Putamen (tissue), 1 donor: ENCODE measurements at regions not wholly inside any gene's neighbourhood (a gene's known extent, or its start where the extent isn't known, plus 50 kb on each side); places are given as distances from the start of the nearest gene placed in this dataset.
A peak's percentile ranks its signal among the peaks of the same experiment; 100 is the strongest.
"Not testable (repeated sequence)": the region's sequence is repeated elsewhere in the genome, so short reads cannot be mapped to it uniquely, and the experiment has no call there.

Experiments used
- DNase-seq: peaks from one replicate; pipeline ENCODE4 v3.0.0-alpha.2; 2016; ENCODE audit warnings: low spot score

DNA sequence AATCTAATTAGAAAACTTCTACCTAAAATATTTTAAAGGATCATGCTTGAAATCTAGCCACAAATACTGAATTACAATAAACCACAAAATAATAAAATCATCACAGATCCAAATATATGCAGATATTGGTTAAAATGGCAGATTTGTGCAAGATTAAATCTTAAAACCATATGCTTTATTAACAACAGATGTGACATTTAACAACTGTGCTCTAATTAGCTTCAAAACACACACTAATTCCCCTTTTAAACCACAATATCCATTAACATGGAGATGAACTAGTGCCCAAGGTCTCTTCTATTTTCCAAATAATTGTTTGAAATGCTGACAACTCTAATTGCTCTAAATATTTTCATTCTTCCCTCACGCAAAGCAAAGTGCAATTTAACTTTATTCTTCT is 1530.3 kb downstream of the SI start:
- no peak for DNase-seq

DNA sequence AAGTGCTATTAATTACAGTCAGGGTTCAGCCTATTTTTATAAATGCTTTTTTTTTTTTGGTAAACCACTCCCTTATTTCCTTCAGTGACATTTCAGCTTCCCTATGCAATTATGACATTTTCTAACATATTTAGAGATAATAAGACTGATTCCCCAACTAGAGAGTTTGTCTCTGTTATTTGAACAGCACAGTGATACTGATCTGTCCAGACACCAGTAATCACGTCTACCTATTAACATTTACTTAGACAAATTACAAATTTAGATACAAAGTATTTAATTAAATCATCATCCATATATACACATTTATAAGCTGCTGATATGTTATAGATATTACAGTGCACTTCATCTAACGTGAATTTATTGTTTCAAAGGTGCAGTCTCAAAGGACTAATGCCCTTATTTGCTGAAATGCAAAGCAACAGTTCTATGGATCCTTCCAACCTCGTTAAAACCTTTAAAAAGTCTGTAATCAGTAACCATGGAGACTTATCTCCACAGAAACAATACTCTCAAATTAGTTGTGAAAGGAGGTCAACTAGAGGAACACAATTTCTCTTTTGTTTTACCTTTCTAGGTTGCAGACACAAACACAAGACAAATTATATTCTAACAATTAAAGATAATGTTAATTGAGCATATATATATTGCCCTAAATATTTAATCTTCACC is 1531.1 kb downstream of the SI start:
- DNase-seq: no peak

DNA sequence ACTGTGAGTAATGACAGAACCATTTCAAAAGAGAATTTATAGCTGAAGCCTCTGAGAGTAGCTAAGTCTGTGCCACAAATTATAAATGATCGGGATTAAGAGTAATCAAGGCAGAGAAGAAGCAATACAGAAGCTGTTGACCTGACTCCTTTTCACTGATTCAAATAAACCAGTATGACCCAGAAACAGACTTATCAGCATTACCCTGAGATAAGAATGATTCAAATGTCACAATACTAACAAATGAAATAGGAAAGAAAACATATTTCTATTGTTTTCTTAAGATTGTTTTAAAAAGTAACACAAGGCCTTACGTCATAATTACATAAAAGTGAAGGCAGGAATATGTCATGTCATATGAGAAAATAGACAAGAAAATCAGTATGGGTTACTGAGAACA is 1534.6 kb downstream of the SI start:
- no peak for DNase-seq

DNA sequence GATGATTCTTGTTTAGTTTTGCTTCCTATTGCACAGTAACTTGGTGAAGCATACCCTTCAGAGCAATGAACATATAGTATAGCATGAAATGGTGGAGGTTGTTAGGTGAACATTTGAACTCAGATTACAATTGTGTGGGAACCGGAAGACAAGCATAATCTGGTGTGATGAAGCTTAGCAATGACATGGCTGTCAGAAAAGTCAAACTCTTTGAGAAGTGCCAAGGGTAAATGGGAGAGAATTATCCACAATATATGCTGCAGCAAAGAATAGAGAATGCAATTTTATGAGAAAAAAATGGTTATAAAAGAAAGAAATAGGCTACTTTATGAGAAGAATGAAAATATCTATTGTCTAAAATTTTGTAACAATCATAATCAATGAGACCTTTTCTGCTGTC is 1536.7 kb downstream of the SI start:
- peak; percentile 44 for DNase-seq

DNA sequence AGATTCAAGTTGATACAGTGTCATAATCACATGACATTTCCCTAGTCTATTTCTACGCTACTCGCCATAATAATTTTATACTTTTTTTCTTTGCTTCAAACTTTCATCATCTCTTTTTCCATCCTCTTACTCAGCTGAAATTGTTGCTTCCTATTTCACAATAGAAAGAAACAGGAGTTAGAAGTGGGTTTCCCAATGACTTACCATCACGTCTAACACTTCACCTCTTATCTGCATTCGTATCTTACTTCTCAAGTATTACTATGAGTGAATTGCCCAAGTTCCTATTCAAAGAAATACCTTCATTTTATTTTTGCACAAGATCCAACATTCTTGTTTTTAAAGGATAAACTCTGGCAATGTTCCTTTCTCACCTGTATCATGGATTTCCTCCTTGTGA is 1539.9 kb downstream of the SI start:
- no peak for DNase-seq

DNA sequence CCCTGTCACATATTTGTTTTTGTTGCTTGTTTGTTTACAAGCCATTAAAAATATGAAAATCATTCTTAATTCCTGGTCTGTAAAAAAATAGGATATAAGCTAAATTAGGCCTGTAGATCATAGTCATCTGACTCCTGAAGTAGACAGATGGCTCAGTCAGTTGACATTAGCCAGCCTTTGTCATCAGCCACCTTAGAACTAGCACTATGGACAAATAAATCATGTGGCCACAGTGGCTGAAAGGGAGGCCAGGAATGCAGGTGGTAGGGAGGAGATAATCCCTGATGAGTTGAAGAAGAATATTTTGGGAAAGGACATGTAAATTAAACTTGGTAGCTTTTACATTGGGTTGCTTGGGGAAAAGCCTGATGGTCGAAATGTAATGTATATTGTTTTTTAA is 1544.9 kb downstream of the SI start:
- DNase-seq: no peak

DNA sequence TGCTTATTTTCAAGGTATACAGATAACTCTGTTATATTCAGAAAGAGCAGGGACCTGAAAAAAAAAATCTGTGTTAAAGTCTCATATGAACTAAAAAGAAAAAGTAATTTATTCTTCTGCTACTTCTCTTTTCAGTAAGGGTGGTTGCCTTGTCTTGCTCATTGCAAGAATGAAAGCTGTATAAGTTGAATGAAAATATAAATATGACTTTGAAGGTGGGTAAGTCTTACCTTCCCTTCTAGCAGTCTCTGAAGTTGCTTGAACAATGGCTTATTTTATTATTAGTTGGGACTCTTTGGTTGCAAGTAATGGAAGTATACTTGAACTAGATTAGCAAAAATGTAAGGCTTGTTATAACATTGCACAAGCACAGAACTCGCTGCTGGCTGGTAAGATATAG is 1554.9 kb downstream of the SI start:
- DNase-seq: no peak

DNA sequence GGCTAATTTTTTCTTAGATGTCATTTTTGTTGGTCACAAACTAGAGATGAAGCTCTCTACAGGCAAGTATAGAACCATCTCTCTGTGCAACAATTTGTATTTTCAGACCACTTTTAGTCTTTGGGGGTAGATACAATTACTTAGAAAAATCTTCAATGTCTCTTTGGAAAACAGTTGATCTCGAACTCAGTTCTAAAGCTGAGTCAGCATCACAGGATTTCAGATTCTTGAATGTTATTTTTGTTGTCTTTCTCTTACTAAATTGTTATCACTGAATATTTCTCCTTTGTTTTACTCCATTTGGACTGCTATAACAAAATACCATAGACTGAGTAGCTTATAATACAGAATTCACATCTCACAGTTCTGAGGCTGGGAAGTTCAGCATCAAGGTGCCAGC is 1557.0 kb downstream of the SI start:
- DNase-seq: no peak

DNA sequence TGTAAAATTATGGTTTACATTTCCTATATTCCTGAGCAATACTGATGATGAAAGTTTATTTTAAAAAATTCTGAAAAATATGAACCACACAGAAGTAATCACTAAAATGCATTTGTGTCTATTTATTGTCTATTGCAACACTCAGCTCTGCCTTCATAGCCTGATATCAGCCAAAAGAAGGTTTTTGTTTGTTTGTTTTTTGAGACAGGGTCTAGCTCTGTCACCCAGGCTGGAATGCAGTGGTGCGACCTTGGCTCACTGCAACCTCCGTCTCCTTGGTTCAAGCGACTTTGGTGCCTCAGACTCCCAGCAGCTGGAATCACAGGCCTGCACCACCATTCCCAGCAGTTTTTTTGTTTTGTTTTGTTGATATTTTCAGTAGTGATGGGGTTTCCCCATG is 1560.2 kb downstream of the SI start:
- DNase-seq: no peak

DNA sequence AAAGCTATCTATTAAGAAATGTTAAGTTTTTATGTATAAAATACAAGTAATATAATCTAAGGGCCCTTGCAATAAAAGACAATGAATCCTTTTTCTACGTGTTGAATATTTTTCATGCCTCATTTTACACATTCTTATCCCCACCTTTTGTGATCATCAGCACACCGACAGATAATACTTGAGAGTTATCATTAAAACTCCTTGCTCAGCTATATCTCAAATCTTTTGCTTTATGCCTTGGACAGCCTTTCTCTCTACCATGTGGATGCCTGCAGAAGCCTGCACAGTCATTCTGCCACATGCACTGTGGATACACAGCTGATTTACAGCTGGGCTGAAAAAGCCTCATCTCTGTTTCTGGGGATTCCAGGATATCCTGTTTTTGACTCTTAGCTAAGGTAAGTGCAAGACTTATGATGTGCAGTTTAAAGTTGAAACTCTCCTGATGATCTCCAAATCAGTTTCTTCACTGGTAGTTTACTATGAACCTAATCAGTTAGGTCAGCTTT is 1565.1 kb downstream of the SI start:
- no peak for DNase-seq

DNA sequence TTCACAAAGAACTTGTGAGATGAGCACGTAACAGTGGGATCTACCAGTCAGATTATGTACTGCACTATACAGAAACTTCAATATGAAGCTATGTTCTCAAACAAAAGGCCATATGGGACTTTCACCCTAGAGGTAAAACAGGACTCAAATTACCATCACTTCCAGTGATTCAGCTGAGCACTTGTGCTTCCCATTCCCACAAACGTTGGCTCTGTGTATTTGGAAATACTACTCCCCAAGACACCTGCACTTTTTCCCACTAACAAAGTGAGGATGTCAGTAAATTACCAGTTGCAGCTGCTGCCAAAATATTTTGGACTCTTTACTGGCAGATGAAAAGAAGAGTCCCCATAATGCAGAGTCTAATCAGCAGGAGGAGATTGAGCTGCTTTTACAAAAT is 1570.1 kb downstream of the SI start:
- no peak for DNase-seq

DNA sequence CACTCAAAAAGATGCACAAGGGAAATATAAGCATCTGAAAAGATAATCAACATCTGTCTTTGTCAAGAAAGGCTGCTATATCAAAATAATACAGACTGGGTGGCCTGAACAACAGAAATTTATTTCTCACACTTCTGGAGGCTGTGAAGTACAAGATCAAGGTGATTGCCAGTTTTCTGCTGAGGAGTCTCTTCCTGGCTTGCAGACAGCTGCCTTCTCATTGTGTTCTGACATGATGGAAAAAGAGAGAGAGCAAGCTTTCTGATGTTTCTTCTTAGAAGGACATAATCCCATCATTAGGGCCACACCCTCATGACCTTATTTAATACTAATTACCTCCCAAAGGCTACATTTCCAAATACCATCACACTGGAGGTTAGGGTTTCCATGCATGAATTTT is 1573.3 kb downstream of the SI start:
- no peak for DNase-seq

DNA sequence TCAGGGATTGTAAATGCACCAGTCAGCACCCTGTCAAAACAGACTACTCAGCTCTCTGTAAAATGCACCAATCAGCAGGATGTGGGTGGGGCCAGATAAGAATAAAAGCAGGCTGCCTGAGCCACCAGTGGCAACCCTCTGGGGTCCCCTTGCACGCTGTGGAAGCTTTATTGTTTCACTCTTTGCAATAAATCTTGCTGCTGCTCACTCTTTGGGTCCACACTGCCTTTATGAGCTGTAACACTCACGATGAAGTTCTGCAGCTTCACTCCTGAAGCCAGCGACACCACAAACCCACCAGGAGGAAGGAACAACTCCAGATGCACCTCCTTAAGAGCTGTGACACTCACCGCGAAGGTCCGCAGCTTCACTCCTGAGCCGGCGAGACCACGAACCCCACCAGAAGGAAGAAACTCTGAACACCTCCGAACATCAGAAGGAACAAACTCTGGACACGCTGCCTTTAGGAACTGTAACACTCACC is 1578.5 kb downstream of the SI start:
- DNase-seq: not testable (repeated sequence)

DNA sequence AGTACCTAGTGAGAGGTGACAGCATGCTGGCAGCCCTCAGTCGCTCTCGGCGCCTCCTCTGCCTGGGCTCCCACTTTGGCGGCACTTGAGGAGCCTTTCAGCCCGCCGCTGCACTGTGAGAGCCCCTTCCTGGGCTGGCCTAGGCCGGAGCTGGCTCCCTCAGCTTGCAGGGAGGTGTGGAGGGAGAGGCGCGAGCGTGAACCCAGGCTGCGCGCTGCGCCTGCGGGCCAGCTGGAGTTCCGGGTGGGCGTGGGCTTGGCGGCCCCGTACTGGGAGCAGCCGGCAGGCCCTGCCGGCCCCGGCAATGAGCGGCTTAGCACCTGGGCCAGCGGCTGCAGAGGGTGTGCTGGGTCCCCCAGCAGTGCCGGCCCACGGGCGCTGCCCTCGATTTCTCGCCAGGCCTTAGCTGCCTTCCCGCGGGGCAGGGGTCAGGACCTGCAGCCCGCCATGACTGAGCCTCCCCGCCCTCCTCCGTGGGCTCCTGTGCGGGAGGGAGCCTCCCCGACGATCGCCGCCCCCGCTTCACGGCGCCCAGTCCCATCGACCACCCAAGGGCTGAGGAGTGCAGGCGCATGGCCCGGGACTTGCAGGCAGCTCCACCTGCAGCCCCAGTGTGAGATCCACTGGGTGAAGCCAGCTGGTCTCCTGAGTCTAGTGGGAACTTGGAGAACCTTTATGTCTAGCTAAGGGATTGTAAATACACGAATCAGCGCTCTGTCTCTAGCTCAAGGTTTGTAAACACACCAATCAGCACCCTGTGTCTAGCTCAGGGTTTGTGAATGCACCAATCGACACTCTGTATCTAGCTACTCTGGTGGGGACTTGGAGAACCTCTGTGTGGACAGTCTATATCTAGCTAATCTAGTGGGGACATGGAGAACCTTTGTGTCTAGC is 1579.2 kb downstream of the SI start:
- DNase-seq: not testable (repeated sequence)

DNA sequence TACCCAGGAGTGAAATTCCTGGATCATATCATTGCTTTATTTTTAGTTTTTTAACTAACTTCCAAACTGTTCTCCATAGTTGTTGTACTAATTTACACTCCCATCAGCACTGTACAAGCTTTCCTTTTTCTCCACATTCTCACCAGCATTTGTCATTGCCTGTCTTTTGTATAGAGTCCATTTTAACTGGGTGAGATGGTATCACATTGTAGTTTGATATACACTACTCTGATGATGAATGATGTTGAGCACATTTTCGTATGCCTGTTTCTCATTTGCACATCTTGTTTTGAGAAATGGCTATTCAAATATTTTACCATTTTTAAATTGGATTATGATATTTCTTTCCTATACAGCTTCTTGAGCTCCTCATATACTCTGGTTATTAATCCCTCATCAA is 1586.6 kb downstream of the SI start:
- DNase-seq: no peak

DNA sequence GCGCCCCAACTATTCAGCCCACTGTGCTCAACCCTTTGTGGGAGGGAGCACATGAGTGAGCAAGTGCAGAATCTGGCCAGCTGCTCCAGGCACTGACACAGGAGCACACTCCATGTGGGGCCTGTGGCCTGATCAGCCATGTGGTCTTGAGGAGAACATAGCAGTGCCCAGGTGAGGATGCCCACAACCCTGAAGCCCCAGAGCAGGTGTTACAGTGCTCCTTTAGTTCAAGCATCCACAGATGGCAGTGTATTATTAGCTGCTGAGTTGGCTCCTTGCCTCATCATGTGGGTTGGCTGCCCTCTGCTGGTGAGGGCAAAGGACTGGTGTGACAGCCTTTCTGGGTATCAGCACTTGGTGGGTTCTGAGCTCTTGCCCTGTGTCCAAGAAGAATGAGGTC is 1588.2 kb downstream of the SI start:
- DNase-seq: peak; percentile 2

DNA sequence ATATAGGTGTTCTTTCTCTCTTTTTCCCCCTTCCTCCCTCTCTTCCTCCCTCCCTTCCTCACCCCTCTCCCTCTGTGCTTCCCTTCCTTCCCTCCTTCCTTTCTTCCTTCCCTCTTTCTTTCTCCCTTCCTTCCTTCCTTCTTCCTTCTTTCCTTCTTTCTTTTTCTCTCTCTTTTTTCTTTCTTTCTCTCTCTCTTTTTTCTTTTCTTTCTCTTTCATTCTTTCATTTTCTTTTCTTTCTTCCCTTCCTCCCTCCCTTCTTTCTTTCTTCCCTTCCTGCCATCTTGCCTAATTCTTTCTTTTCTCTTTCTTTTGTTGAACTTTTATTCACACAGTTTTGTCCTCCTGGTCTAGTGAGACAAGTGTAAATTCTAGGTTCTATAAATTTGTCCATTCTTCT is 1595.6 kb downstream of the SI start:
- no peak for DNase-seq

DNA sequence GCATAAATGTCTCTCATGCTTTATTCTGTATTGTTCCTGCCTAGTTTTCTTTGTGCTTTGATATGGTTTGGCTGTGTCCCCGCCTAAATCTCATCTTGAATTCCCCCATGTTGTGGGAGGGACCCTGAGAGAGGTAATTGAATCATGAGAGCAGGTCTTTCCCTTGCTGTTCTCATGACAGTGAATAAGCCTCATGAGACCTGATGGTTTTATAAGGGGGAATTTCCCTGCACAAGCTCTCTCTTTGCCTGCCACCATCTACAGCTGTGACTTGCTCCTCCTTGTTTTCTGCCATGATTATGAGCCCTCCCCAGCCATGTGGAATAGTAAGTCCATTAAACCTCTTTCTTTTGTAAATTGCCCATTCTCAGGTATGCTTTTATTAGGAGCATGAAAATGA is 1596.6 kb downstream of the SI start:
- DNase-seq: no peak

DNA sequence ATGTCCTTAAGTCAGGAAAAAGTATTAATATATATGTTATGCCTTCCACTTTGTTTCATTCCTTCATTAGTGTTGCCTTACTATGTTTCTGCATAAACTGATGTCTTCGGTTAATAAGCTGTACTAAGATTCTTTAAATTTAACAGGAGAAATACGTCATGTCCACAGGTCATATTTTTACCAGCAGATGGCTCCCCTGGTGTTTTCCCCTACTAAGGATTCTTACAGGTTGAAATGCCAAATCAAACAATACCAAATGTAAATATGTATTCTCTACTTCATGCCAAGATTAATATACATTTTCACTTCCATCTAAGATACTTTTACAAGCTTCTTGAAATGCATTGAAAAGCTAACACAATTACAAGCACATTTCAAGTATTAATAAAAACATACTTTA is 1602.1 kb downstream of the SI start:
- no peak for DNase-seq

DNA sequence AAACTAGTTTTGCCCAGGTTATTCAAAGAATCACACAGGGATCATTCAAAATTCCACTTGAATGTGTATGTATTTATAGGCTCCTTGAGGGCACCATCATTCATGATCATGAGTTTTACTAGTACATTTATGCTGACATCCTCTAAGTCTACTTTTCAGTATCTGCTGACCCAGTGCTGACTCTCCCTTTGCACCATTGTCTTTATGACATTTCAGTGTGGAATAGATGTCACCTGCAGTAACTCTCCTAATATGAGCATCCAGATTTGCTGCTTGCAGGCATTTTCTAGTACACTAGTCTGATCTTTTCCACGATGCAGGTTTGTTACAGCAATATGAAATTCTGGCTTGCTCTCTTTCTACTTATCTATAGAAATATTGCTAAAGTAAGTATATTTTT is 1603.5 kb downstream of the SI start:
- DNase-seq: no peak

DNA sequence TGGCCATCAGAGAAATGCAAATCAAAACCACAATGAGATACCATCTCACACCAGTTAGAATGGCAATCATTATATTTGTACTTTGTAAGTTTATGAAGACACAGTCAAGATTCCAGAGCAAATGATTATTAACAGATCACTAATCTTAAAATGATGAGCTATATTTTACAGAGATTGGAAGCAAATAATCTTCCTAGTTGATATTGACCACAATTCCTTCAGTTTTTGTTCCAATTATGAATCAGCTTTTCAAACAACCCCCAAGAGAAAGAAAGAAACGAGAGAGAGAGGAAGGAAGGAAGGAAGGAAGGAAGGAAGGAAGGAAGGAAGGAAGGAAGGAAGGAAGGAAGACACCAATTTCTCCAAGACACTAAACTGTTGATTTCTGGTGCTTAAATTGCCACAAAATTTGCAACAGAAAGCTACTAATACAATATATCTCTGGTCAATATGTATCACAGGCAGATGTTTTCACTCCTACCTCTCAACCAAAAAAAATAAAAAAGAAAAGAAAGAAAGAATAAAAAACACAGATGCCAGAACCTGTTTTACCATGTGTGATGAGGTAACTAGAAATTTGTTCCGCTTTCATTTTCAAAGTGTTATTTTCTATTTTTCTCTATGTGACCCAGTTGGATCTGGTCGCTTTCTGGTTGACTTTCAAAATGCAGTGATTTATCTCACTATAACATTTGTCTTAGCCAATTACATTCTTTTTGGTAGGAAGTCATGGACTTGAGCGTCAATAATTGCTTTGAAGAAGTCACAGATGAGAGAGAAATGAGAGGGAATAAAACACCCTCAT is 1609.6 kb downstream of the SI start:
- DNase-seq: no peak

DNA sequence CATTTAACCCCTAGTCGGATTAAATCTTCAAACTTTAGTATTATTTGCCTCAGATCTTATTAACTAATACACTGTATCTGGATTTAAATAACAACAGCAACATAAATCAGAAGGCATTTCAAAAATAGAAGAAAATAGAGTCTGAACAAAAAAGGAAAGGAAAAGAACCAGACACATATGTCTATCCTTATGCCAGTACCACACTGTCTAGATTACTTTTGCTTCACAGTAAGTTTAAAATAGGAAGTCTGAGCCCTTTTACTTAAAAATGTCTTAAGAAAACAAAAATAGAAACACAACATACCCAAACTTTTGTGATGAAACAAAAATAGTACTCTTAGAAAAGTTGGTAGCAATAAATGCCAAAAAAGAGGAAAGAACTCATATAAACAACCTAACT is 1615.8 kb downstream of the SI start:
- no peak for DNase-seq

DNA sequence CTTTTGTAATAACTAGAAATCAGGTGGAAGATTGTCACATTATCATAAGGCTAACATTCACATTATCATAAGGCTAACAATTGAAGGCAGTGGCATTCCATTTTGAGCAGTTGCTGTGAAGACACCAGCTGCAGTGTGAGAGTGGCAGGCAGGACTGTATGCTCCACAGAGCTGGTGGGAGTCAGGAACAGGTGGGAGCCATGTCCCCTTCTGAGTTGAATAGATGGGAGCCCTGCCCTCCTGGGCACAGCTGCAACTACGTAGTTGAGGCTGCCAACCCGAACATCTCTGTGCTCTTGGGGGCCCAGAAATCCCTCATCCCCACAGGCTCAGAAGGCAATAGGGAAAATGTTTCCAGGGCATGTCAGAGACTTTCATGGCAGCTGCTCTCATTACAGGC is 1627.6 kb downstream of the SI start:
- no peak for DNase-seq
